NCI-H446 treated with DMSO at 0.1 percent for 48 hours (cell line): ENCODE measurements at regions not wholly inside any gene's neighbourhood (a gene's known extent, or its start where the extent isn't known, plus 50 kb on each side); places are given as distances from the start of the nearest gene placed in this dataset.
"Not testable (repeated sequence)": the region's sequence is repeated elsewhere in the genome, so short reads cannot be mapped to it uniquely, and the experiment has no call there.

ENCODE experiments used
- DNase-seq: peaks from one replicate; lab custom pipeline; 2025; lab: John Stamatoyannopoulos, UW

- no peak for DNase-seq
These were observed 61.9 kb upstream of the LANCL2 start for GRCh38 chr7:55303220-55303619.

- no peak for DNase-seq
These were observed 60.9 kb upstream of the LANCL2 start for GRCh38 chr7:55304018-55304762.

GRCh38 chr7:55305135-55305534, 60.0 kb upstream of the LANCL2 start:
- DNase-seq = no peak

GRCh38 chr7:55306331-55306730, 58.8 kb upstream of the LANCL2 start:
- DNase-seq = no peak

- no peak for DNase-seq
These were observed 57.8 kb upstream of the LANCL2 start for GRCh38 chr7:55307123-55307916.

- DNase-seq = no peak
These were observed 56.8 kb upstream of the LANCL2 start for GRCh38 chr7:55308186-55308929.

GRCh38 chr7:55309040-55309991, 55.8 kb upstream of the LANCL2 start:
- DNase-seq = no peak

- DNase-seq = no peak
These were observed 54.7 kb upstream of the LANCL2 start for GRCh38 chr7:55310287-55311025.

- not testable (repeated sequence) for DNase-seq
These were observed 53.2 kb upstream of the LANCL2 start for GRCh38 chr7:55311892-55312291.

GRCh38 chr7:55313671-55314070, 51.5 kb upstream of the LANCL2 start:
- DNase-seq = not testable (repeated sequence)

- DNase-seq = no peak
These were observed 50.2 kb upstream of the LANCL2 start for GRCh38 chr7:55314967-55315366.
